ENCODE measurements at regions not wholly inside any gene's neighbourhood (a gene's known extent, or its start where the extent isn't known, plus 50 kb on each side); places are given as distances from the start of the nearest gene placed in this dataset.

- ATAC-seq (ENCODE audit: low read depth) = no peak
Observed at GRCh38 chr6:37572334-37572733, 72.6 kb upstream of the CCDC167 start.

DNA sequence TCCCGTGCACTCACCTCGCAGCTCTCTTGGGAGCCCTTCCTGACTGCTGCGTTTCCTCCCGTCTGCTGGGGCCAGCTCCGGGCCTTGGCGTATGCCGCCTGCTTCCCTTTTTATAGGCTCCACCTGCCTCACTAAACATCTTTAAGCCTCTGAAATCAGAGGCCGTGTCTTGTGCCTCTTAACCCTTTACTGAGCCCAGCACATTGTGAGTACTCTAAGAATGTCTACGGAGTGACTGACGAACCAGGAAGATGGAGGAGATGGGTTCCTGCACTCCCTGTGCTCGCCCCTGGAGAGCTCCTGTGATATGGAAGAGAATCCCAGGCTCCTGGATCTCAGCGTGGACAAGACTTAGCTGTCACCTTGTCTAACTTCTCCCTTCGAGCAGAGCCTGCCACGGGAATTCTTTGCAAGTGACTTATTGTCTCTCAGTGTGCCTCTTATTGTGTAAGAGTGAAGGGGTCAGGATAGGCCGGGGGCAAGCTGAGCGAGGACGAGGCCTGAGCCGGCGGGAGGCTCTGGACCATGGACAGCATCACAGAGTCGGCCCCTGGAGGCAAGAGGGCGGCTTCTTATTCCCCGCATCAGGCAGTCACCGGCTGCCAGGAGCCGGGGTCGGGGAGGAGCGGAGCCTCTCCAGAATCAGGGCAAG is 70.9 kb upstream of the CCDC167 start:
- POLR2A ChIA-PET = interaction anchor here (1.1 kb wide), 1 partner anchor 138 kb away, joined by 3 read pairs; the partner anchor contains the start of gene CMTR1
- Mint-ChIP-seq H3K27me3 (no peaks in the 10 kb centered on the region), H3K36me3 (ENCODE audit: low read depth) (no peaks in the 10 kb centered on the region), H3K27ac (no peak overlapping the region), H3K9me3 (no peaks in the 10 kb centered on the region), H3K4me1 (peaks cover 21% of the 10 kb centered on the region), H3K4me3 (peak overlapping the region; percentile 17)
- CTCF ChIA-PET = interaction anchor here (0.6 to 10.2 kb wide), 4 partner anchors 8 to 127 kb away, joined by 3 to 158 read pairs (median 3); partner anchors contain the start of gene MDGA1
- intact Hi-C loops (cut with micrococcal nuclease) = no loop called here
- DNase-seq = no peak
- peak; percentile 39 for ATAC-seq (ENCODE audit: low read depth)
- no peak for TF ChIP-seq CTCF (IDR thresholded peaks at IDR 0.05)

More at GRCh38 chr6:37572334-37572733, 72.6 kb upstream of the CCDC167 start:
- no peaks in the 10 kb centered on the region for H3K36me3 Mint-ChIP-seq (ENCODE audit: low read depth)
- no peak for DNase-seq
- POLR2A ChIA-PET = no interaction called here
- H3K4me1 Mint-ChIP-seq = peaks cover 10% of the 10 kb centered on the region
- no peak overlapping the region for H3K27ac Mint-ChIP-seq
- no peaks in the 10 kb centered on the region for H3K27me3 Mint-ChIP-seq
- CTCF ChIA-PET = no interaction called here
- no peak overlapping the region for H3K4me3 Mint-ChIP-seq
- intact Hi-C loops (cut with micrococcal nuclease) = no loop called here
- no peaks in the 10 kb centered on the region for H3K9me3 Mint-ChIP-seq
- no peak for TF ChIP-seq CTCF (IDR thresholded peaks at IDR 0.05)

DNA sequence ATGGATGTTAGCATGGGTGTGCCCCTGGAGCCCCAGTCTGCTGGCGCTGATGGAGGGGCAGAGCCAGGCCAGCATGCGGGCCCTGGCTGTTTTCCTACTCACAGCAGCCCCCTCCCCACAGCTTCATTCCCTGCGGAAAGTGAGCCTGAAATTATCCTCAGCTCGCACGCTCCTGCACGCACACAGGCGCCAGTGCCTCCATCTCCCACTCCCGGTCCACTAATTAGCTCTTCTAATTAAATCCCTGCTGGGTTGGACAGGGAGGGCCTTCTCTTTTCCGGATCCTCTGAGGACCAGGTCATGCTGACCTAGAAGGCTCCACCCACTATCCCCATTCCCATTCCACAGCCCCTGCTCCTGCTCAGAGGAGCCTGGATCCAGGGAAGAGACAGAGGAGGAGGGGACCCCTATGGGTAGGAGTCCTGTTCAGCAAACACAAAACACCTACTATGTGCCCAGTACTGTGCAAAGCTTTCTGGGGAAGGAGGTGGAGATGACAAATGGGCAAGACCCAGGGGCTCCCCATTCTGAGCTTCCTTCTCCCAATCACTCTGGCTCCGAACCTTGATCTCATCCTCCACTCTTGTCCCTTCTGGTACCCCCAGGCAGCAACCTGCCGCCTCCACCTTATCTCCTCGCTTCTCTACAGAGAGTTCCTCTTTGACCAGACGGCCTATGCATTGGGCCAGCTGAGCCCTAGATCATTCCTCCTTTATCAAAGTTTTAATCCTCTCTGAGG is 70.2 kb upstream of the CCDC167 start:
- Mint-ChIP-seq H3K36me3 (ENCODE audit: low read depth) (no peaks in the 10 kb centered on the region), H3K27ac (no peak overlapping the region), H3K27me3 (no peaks in the 10 kb centered on the region), H3K4me3 (peak overlapping the region; percentile 17), H3K4me1 (peaks cover 28% of the 10 kb centered on the region), H3K9me3 (no peaks in the 10 kb centered on the region)
- CTCF ChIA-PET = interaction anchor here (1.2 to 10.2 kb wide), 2 partner anchors 32 to 128 kb away, joined by 3 to 158 read pairs; partner anchors contain the start of gene MDGA1
- intact Hi-C loops (cut with micrococcal nuclease) = no loop called here
- DNase-seq (no peak), ATAC-seq (ENCODE audit: low read depth) (no peak)
- POLR2A ChIA-PET = interaction anchor here (1.1 kb wide), 1 partner anchor 137 kb away, joined by 3 read pairs; the partner anchor contains the start of gene CMTR1
- TF ChIP-seq CTCF (IDR thresholded peaks at IDR 0.05) = no peak

GRCh38 chr6:37569317-37569716 is 69.6 kb upstream of the CCDC167 start:
- Mint-ChIP-seq H3K9me3 (no peaks in the 10 kb centered on the region), H3K36me3 (ENCODE audit: low read depth) (no peaks in the 10 kb centered on the region), H3K27ac (no peak overlapping the region), H3K4me3 (no peak overlapping the region), H3K27me3 (no peaks in the 10 kb centered on the region), H3K4me1 (peaks cover 33% of the 10 kb centered on the region)
- intact Hi-C loops (cut with micrococcal nuclease) = no loop called here
- CTCF ChIA-PET = interaction anchor here (3.0 to 10.2 kb wide), 2 partner anchors 32 to 81 kb away, joined by 9 to 158 read pairs; no protein-coding TSS in a partner anchor
- DNase-seq = no peak
- POLR2A ChIA-PET = no interaction called here
- no peak for ATAC-seq (ENCODE audit: low read depth)
- TF ChIP-seq CTCF (IDR thresholded peaks at IDR 0.05) = no peak

GRCh38 chr6:37566950-37567349 is 67.3 kb upstream of the CCDC167 start:
- Mint-ChIP-seq H3K9me3 (no peaks in the 10 kb centered on the region), H3K4me1 (peaks cover 56% of the 10 kb centered on the region), H3K36me3 (ENCODE audit: low read depth) (no peaks in the 10 kb centered on the region), H3K4me3 (no peak overlapping the region), H3K27ac (no peak overlapping the region), H3K27me3 (no peaks in the 10 kb centered on the region)
- ChIA-PET CTCF (interaction anchor here (1.9 to 10.2 kb wide), 4 partner anchors 29 to 241 kb away, joined by 9 to 158 read pairs (median 16); no protein-coding TSS in a partner anchor), POLR2A (interaction anchor here (1.1 to 2.0 kb wide), 2 partner anchors 13 to 31 kb away, joined by 3 to 5 read pairs; no protein-coding TSS in a partner anchor)
- DNase-seq (no peak), ATAC-seq (ENCODE audit: low read depth) (no peak)
- TF ChIP-seq CTCF (IDR thresholded peaks at IDR 0.05) = no peak
- intact Hi-C loops (cut with micrococcal nuclease) = loop anchor here (1.0 kb wide), 8 partner anchors 13 to 445 kb away; no protein-coding TSS in a partner anchor

Measured in activated B cell treated with CpG ODN at 0.5 μM for 24 hours (primary cell).